Caco-2 (cell line): ENCODE measurements at regions not wholly inside any gene's neighbourhood (a gene's known extent, or its start where the extent isn't known, plus 50 kb on each side); places are given as distances from the start of the nearest gene placed in this dataset.

Experiments used
- BruUV-seq: library from RNA; stranded (reverse); fragments of 400-500 nt; replicated peaks from 2 replicates; lab custom pipeline; 2021; lab: Mats Ljungman, UMichigan
- CTCF ChIA-PET: fragments of 300-600 bp; sonication (Branson Sonifier 250); formaldehyde crosslinking; loops from one replicate; lab custom pipeline; 2022; ENCODE audit warnings: antibody characterized with exemption; lab: Charles Lee
- POLR2A ChIA-PET: fragments of 300-600 bp; sonication (Branson Sonifier 250); formaldehyde crosslinking; loops from one replicate; lab custom pipeline; 2022; ENCODE audit warnings: antibody characterized with exemption; lab: Charles Lee
- DNase-seq, 2 experiments: peaks; one replicate each; pipeline versions ENCODE4 v3.0.0 to v3.0.0-alpha.2; 2020 to 2022
- H3K27me3 ChIP-seq: replicated peaks from 2 replicates; pipeline ENCODE4 v1.6.0; 2011; ENCODE audit warnings: low read length; ENCODE audit not compliant: control insufficient read depth, insufficient read depth
- H3K36me3 ChIP-seq: 2 replicates; pipeline ENCODE4 v1.5.1; 2011; ENCODE audit warnings: low read length; ENCODE audit not compliant: control insufficient read depth, insufficient read depth
- H3K4me1 ChIP-seq: fragments of 250-450 bp; sonication (Bioruptor Pico); 2 replicates; pipeline ENCODE4 v1.5.1; 2020; ENCODE audit warnings: mild to moderate bottlenecking
- H3K4me3 ChIP-seq: 2 replicates; pipeline ENCODE4 v1.5.1; 2011; ENCODE audit warnings: low read depth, mild to moderate bottlenecking, control low read depth, low read length
- H3K9me3 ChIP-seq: fragments of 250-450 bp; sonication (Bioruptor Pico); 2 replicates; pipeline ENCODE4 v1.5.1; 2020; ENCODE audit warnings: mild to moderate bottlenecking, moderate library complexity
- H3K27ac Mint-ChIP-seq: one replicate; pipeline ENCODE4 v1.8.0; 2022; ENCODE audit warnings: mixed read lengths; ENCODE audit not compliant: unreplicated experiment
- H3K27me3 Mint-ChIP-seq: one replicate; pipeline ENCODE4 v1.8.0; 2022; ENCODE audit warnings: mixed read lengths; ENCODE audit not compliant: insufficient read depth, unreplicated experiment
- H3K36me3 Mint-ChIP-seq: one replicate; pipeline ENCODE4 v1.8.0; 2022; ENCODE audit warnings: mild to moderate bottlenecking, mixed read lengths; ENCODE audit not compliant: insufficient read depth, unreplicated experiment
- H3K4me1 Mint-ChIP-seq: one replicate; pipeline ENCODE4 v1.8.0; 2022; ENCODE audit warnings: low read depth, mixed read lengths; ENCODE audit not compliant: unreplicated experiment
- H3K4me3 Mint-ChIP-seq: one replicate; pipeline ENCODE4 v1.8.0; 2022; ENCODE audit warnings: mild to moderate bottlenecking, moderate library complexity, mixed read lengths; ENCODE audit not compliant: unreplicated experiment
- H3K9me3 Mint-ChIP-seq: one replicate; pipeline ENCODE4 v1.8.0; 2022; ENCODE audit warnings: mixed read lengths; ENCODE audit not compliant: unreplicated experiment
- intact Hi-C: fragments of 100-400 bp; cut with micrococcal nuclease; formaldehyde crosslinking; loops from one replicate; pipeline ENCODE4 v1.10.0; 2022; ENCODE audit not compliant: unreplicated experiment
- TF ChIP-seq, protein P1 (sequence below), 2 experiments: fragments of 200-600 bp in 1 of 2; IDR thresholded peaks; 1 replicate in 1 of 2; 2 replicates in 1 of 2; pipeline versions ENCODE4 v1.5.1 to v1.8.0; 2011 to 2022; ENCODE audit warnings: antibody characterized with exemption in 1 of 2, control low read depth in 1 of 2, inconsistent platforms in 1 of 2, low read depth in 1 of 2, low read length in 1 of 2, mild to moderate bottlenecking in 1 of 2, moderate library complexity in 1 of 2; ENCODE audit not compliant: insufficient read depth in 1 of 2, severe bottlenecking in 1 of 2, unreplicated experiment in 1 of 2

DNA sequence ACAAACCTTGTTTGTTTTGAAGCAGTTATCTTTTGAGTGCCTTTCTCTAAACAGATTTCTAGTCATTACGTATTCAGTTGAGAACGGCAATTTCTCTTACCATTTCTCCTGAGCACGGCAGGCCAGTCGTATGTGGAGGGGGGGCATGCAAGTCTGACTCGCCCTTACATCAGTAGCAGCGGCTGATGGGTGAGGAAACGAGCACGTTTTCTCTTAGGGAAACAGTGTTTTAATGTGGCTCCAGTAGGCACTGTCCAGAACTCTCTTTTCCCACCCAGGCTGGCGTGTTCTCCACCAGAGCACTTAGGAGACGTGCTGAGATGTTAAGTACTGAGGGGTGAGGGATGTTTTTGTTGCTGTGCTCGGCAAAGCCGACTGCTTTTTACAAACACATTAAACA, 240.5 kb downstream of the STIM2 start:
- no peak for DNase-seq
- Histone ChIP-seq H3K9me3 (no peaks in the 10 kb centered on the region), H3K36me3 (no peaks in the 10 kb centered on the region), H3K4me3 (no peak overlapping the region), H3K27me3 (no peaks in the 10 kb centered on the region), H3K4me1 (no peaks in the 10 kb centered on the region)
- Mint-ChIP-seq H3K4me3 (no peak overlapping the region), H3K9me3 (no peaks in the 10 kb centered on the region), H3K36me3 (no peaks in the 10 kb centered on the region), H3K4me1 (no peaks in the 10 kb centered on the region), H3K27me3 (peaks cover 9% of the 10 kb centered on the region), H3K27ac (no peak overlapping the region)
- POLR2A ChIA-PET: no interaction called here
- intact Hi-C loops: no loop called here
- TF ChIP-seq, protein P1, sequence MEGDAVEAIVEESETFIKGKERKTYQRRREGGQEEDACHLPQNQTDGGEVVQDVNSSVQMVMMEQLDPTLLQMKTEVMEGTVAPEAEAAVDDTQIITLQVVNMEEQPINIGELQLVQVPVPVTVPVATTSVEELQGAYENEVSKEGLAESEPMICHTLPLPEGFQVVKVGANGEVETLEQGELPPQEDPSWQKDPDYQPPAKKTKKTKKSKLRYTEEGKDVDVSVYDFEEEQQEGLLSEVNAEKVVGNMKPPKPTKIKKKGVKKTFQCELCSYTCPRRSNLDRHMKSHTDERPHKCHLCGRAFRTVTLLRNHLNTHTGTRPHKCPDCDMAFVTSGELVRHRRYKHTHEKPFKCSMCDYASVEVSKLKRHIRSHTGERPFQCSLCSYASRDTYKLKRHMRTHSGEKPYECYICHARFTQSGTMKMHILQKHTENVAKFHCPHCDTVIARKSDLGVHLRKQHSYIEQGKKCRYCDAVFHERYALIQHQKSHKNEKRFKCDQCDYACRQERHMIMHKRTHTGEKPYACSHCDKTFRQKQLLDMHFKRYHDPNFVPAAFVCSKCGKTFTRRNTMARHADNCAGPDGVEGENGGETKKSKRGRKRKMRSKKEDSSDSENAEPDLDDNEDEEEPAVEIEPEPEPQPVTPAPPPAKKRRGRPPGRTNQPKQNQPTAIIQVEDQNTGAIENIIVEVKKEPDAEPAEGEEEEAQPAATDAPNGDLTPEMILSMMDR (IDR thresholded peaks at IDR 0.05; ENCODE audit: insufficient read depth in 1 of 2, low read depth in 1 of 2, low read length in 1 of 2, severe bottlenecking in 1 of 2, unreplicated experiment in 1 of 2): no peak
- BruUV-seq: no TSS peak
- CTCF ChIA-PET: no interaction called here

DNA sequence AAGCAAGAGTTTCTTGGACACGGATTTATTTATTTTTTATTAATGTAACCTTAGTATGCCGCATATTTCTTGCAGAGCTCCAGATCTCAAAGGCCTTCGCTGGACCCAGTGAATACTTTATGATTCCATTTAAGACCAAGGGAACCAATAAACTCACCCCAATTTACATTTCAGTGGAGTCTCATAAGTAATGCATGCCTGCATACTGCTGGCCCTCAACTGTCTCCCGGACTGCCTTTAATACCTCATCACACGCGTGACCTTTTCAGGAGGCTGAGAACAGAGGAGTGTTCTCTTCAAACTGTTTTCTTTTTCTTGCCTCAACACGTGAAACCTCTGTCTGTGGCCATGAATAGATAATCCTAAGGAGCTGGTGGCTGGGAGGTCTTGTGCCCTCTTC, 240.9 kb downstream of the STIM2 start:
- H3K36me3 Mint-ChIP-seq: no peaks in the 10 kb centered on the region
- H3K4me3 ChIP-seq: no peak overlapping the region
- H3K27ac Mint-ChIP-seq: no peak overlapping the region
- H3K9me3 ChIP-seq: no peaks in the 10 kb centered on the region
- intact Hi-C loops: no loop called here
- H3K36me3 ChIP-seq: no peaks in the 10 kb centered on the region
- peaks cover 9% of the 10 kb centered on the region for H3K27me3 Mint-ChIP-seq
- DNase-seq: no peak
- ChIA-PET CTCF (no interaction called here), POLR2A (no interaction called here)
- H3K4me1 Mint-ChIP-seq: no peaks in the 10 kb centered on the region
- BruUV-seq: no TSS peak
- no peaks in the 10 kb centered on the region for H3K4me1 ChIP-seq
- TF ChIP-seq, protein P1 (IDR thresholded peaks at IDR 0.05; ENCODE audit: insufficient read depth in 1 of 2, low read depth in 1 of 2, low read length in 1 of 2, severe bottlenecking in 1 of 2, unreplicated experiment in 1 of 2): no peak
- H3K9me3 Mint-ChIP-seq: no peaks in the 10 kb centered on the region
- no peak overlapping the region for H3K4me3 Mint-ChIP-seq
- no peaks in the 10 kb centered on the region for H3K27me3 ChIP-seq

DNA sequence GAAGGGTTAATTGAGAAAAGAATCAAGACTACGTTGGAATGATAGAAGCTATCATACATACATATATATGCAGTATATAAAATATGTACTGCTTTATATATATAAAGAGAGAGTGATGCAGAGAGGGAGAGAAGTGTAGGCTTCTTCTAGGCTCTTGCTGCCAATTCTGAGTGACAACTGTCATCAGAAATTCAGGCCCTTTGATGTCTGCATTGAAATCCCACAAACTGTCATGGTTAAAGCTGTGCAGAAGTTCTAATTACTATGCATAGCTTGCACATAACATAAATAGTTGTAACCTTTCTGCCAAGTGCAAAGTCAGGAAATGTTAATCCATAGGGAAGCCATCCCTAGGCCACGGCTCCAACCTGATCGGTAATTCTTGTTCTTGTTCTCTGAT, 251.0 kb downstream of the STIM2 start:
- H3K4me3 ChIP-seq: no peak overlapping the region
- intact Hi-C loops: no loop called here
- POLR2A ChIA-PET: no interaction called here

More for the DNA sequence above, 251.0 kb downstream of the STIM2 start:
- Histone ChIP-seq H3K36me3 (no peaks in the 10 kb centered on the region), H3K27me3 (no peaks in the 10 kb centered on the region), H3K4me1 (no peaks in the 10 kb centered on the region), H3K9me3 (no peaks in the 10 kb centered on the region)
- CTCF ChIA-PET: interaction anchor here (0.6 kb wide), 1 partner anchor 62 kb away, joined by 3 read pairs; no protein-coding TSS in a partner anchor
- TF ChIP-seq, protein P1 (IDR thresholded peaks at IDR 0.05; ENCODE audit: insufficient read depth in 1 of 2, low read depth in 1 of 2, low read length in 1 of 2, severe bottlenecking in 1 of 2, unreplicated experiment in 1 of 2): no peak
- Mint-ChIP-seq H3K36me3 (peaks cover 6% of the 10 kb centered on the region), H3K27ac (no peak overlapping the region), H3K27me3 (peaks cover 14% of the 10 kb centered on the region), H3K9me3 (no peaks in the 10 kb centered on the region), H3K4me3 (no peak overlapping the region), H3K4me1 (no peaks in the 10 kb centered on the region)
- no peak for DNase-seq
- no TSS peak for BruUV-seq
